Hematopoietic multipotent progenitor cell (in vitro differentiated cells): ENCODE measurements at regions not wholly inside any gene's neighbourhood (a gene's known extent, or its start where the extent isn't known, plus 50 kb on each side); places are given as distances from the start of the nearest gene placed in this dataset.

ENCODE experiments used
- DNase-seq, 3 donors: peaks; one replicate each; pipeline ENCODE4 v3.0.0-alpha.2; 2011 to 2015; ENCODE audit warnings: low read depth in 2 of 3, low spot score in 2 of 3

DNA sequence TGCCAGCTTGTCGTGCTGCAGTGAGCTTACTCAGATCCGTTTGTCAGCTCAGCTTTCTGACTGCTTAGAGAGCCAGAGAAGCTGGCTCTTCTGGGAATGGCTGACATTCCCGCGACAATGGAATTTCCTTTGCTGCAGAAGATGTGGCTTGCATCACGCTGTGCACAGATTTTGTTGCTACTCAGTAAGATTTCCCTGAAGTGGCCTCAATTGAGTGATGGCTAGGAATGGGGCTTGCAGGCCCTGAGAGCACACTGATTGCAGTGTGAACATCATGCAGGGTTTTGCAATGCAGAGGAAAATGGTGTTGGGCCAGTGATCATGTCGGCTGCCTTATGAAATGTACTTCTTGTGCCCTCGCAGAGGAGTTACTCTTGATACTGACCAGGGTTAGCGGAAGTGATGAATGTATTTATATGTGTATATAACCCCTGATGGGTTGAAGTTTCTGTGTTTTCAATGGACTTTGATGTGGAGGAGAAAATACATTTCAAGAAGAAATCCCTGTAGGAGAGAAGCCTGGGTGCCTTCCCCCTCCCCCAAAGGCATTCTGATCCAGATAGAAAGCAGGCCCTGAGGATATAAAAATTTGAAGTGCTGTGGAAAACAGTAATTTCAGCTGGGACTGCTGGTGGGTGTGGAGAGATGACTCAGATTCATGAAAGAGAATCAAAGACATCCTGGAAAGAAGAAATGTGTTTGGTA is 102.5 kb upstream of the PDZRN3 start:
- DNase-seq, result no peak

DNA sequence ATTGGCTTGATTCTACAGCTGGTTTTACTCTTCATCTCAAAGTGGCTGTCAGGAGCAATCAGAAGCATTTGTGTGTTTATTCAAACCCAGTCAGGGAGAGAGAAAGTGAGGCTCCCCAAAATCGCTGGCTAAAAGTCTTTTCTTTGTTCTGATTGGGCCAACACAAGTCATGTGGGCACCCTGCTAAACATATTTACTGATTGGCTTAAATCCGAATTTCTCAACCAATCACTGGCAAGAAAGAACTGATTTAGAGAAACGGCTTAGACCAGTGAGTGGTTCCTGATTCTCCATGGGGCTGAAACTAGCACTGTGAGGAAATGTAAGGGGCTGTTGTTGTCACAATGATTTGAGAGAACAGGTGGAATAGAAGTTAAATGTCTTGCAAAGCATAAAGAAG is 98.9 kb upstream of the PDZRN3 start:
- DNase-seq, result no peak

DNA sequence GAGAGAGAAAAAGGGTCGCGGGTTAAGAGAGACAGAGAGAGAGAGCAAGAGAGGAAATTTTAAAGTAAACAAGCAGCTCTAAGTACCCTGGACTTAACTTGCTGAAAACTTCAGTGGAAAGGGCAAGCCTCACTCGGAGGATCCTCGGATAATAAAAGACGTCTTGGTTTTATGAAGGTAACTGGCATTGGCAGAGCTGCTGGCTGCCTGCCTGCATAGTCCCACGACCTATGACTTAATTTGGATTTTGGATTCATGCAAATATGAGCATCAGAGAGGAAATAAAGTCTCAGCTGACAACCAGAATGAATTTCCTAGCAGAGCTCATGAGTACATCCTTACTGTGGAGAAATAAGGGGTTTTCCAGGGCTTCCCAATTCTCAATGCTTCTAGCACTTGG is 95.1 kb upstream of the PDZRN3 start:
- DNase-seq, result no peak

DNA sequence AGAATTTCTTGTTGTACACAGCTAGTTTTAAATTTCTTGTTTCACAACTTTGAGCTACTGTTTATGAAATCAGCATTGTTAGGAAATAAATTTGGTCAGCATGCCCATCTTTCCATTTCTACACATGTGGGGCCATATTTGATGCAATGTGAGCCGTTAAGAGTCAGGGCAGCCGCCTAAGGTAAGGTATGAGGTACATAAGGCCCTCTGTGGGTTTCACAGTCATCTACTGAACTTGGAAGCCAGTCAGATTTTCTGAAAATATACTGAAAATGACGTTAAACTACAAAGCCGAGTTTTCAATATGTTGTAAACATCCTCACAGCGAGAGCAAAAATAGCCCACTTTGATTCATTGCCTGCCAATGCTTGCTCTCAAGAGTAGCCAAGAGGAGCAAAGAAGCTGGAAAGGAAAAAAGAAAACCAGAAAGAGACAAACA is 94.7 kb upstream of the PDZRN3 start:
- no peak for DNase-seq

DNA sequence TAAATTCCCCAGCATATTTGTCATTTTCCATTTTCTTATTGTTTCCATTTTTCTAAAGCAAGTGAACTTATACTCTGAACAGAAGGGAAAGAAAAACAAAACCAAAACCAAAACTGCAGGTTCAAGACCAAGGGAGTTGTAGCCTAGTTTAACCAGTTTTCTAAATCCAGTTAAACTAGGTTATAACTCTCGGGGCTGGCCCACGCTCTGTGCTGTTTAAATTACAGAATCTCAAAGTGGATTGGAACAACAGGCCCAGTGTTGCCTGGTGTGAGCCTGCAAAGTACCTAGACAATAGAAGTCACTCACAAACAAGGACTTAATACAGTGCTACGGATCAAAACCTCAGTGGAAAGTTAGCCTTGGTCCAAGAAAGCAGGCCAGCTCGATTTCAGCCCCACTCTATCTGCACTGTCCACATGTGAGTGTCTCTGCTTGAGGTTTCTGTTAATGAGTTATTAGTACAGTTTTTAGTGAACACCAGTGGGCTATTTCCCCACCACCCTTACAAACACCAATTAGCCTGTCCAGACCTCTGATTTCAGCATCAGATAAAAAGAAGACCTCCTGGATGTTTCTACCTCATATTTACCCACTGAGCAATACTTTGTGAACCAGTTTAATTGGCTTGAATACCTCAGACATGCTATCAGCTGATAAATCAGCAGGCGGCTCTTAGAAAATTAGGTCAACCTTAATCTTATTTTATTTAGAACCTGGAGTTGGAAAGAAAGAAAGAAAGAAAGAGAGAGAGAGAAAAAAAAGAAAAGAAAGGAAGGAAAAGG is 93.8 kb upstream of the PDZRN3 start:
- no peak for DNase-seq

DNA sequence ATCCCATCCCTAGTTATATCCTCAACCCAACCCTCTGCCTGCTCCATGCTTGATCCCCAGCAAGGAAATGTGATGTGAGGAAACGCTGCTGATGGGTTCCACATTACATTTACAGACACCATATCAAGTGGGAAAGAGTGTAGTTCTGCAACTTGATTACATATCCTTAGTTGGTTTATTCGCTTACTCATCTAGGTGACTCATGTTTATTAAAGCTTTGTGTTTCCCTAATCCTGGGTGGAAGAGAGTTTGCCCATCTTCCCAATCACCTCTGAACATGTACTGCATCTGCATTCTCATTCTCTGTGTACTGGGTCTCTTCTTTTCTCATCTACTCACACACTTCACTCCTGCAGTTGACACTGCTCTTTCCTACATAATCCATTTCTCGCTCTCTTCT is 91.7 kb upstream of the PDZRN3 start:
- DNase-seq, result no peak

DNA sequence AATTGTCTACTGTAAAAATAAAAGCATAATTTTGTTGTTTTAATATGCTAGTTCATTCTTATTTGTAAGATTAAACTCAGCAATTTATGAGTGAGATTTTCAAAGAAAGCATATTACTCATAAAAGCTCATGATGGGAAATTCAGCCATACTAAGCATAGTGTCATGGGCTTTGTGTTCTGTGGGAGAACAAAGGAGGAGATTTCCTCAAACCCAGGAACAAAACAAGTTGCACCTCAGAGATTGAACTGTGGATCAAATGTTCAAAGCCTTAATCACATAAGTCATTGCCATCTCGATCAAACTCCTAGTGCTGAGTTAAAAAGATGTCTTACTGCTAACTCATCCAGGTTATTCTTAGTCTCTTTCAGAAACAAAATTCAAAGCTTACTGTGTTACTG is 85.6 kb upstream of the PDZRN3 start:
- DNase-seq, result no peak

DNA sequence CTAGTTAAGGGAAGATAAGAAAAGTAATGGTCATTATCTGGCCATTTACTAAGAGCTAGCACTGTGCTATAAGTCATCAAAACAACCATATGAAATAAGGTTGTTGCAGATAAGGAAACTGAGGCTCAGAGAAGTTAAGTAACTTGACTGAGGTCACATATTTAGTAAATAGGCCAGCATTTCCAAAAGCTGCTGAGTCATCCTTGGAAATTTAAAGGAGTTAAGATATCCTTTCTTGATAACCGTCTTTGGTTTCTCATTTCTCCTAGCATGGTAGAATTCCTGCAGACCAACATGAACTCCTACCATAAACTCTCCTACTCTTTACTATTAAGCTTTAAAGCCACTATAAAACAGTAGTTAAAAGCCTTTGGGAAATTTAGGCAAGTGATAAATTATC is 85.0 kb upstream of the PDZRN3 start:
- no peak for DNase-seq

DNA sequence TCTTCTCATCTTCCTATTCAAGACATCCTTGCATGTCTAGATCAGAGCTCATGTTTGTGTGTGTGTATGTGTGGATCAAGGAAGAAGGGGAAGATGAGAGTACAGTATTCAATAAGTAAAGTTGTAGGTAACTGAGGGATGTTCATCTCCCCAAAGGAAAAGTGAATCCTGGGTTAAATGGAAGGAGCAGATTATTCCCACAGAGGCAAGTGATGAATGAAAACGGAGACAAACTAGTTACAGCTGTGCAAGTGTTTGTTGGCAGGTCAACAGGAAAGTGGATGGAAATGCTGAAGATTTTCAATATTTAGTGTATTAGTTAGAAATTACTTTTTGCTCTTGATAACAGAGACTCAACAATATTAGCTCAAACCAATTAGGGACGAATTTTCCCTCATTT is 84.2 kb upstream of the PDZRN3 start:
- DNase-seq, result no peak

DNA sequence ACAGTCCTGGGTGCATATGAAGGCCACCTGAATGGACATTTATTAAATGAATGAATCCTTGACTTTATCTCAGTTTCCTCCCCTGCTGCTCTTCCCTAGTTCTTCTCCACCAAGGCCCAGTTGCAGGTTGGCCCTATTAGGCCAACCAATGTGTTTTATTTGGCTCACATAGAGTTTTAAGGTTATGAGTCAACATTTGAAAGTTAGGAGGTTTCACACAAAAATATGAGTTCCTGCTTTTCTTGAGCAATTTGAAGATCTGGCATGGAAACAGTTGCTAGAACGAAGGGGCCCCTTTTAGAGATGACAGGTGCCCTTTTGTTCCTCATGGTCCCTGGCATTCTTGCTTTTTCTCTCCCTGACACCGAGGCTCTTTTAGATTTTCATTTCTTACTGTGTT is 83.0 kb upstream of the PDZRN3 start:
- DNase-seq, result no peak

DNA sequence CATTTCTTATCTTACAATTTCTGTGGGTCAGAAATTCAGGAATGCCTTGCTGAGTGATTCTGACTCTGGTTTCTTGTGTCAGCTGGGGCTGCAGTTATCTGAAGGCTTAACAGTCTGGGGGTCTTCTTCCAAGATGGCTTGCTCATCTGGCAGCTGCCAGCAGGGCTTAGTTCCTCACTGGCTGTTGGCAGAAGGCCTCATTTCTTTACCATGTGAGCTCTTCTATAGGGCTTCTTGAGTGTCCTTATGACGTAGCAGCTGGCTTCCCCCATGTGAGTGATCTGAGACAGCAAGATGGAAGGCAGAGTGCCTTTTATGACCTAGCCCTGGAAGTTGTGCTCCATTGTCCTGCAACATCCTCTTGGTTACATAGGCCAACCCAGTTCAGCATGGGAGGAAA is 82.0 kb upstream of the PDZRN3 start:
- DNase-seq, result no peak

DNA sequence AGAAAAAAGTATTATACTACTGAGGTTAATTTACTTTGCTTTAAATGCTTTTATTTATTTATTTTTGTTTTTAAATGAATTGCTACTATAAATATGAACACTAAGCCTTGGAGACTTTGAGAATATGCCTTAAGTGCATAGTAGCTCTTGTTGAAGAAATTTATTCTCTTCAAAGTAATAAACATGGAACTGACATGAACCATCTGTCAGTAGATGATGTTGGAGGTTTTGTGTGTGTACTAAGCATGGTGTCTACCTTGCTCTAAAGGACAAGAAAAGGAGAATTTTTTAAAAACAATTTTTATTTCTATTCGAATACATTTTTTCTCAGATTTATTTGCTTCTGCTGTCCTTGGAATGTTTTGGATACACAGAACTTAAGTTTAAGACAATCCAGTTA is 81.1 kb upstream of the PDZRN3 start:
- DNase-seq, result no peak

DNA sequence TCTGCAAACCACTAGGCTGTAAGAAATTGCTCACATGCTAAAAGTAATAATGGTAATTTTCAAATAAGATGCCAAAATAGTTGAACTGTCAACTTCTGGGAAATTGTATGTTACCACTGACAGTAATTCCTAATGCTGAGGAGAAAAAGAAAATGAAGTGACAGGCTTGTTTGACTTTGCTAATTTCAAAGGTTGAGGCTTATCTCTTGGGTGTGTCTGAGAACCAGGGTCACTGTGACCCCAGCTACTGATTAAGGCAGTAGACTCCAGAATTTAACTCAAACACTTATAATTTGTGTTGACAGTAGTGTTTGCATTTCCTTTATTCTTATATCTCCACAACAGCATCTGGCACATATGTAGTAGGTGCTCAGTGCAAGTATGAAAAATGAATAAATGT is 74.6 kb upstream of the PDZRN3 start:
- no peak for DNase-seq

DNA sequence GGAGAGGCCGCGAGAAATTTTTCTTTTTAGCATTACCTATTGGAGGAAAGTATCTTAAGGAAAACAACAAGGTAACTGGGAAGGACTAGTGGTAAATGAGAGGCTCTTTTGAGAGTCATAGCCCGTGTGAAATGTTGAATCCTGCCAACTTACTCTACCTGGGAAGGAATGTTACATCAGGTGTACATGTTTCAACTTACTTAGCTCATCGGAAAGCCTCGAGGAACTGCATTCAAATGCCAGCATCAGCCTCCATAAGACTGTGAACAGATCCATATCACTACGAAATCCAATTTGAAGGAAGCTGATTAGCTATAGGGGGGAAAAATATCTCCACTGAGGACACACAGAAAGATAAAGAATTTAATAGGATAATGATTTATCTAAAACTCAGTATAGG is 72.3 kb upstream of the PDZRN3 start:
- DNase-seq, result no peak

DNA sequence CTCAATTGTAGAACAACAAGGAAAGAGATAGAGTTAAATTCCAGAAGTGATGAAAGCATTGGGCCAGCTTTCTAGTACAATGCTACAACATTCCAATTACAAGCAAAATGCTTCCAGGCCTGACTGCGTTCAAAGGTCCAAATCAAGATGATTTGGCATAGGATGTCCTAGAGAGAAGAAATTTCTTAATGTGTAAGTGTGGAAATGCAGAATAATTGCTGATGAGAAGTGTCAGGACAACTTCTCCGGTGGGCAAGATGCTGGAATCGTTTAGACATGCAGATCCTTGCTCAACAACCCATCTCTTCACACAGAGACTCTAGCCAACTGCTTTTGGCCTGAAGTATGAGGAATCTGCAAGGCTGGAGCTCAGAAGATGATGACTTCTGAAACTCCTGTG is 71.1 kb upstream of the PDZRN3 start:
- DNase-seq, result no peak

DNA sequence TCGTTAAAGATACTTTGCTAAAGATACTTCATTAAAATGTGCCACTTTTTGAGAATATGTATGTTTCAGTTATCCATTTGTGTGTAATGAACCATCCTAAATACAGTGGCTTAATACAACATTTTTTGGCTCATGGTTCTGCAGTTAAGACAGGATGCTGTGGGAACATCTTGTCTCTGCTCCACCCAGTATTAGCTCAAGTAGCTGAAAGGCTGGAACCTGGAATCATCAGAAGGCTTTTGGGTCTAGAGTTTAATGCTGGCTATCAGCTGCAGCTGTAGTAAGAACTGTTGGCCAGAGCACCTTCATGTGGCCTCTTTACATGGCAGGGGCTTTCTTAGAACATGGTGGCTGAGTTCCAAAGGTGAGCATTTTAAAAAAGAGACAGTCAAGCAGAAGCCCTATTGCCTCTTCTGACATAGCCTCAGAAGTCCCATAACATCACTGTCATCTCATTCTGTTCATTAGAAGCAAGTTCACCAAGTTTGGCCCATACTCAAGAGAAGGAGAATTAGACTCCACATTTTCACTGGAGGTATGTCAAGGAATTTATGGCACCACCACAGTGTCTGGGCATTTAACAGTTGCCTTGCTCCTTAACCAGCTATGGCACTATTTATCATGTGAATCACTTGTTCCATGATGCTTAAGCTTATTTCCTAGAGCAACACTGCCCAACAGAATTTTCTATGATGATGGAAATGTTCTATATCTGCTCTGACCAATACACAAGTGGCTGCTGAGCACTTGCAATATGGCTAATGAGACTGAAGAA is 70.4 kb upstream of the PDZRN3 start:
- no peak for DNase-seq

DNA sequence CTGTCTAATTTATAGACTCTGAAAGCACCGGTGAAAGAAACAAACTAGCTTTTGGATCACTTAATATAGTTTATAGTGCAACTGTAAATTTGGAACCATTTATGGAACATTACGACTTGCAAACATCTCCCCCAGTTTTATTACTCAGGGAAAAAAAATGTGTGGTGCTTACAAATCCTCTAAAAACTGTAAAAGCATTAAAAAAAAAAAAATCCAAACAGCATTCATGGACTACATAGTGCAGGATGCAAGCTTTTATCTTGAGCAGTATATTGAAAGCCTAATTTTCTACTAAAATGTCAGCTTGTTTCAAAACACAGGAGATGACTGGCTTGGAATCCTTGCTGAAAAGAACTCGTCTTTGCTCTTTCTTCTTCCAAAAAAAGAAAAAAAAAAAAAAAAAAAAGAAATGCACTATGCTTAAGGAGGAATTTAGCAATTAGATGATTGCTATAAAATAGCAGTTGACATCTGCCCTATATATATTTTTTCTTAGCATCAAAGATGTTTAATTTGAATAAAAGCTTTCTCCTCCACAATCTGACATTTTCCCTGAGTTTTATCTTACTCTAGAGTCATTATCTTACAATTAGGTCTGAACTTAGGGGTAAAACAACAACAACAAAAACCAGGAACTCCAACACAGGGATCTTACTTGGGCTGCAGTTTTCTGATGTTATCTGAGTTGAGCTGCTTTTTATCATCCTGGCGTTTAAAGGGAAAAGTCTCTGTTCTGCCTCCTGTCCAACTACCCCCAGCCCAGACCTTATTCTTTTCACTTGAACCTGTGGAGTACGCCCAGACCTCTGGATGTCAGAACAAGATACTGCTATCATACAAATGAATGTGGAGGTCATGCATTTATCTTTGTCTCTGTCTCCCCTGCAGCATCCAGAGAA is 62.6 kb upstream of the PDZRN3 start:
- no peak for DNase-seq

DNA sequence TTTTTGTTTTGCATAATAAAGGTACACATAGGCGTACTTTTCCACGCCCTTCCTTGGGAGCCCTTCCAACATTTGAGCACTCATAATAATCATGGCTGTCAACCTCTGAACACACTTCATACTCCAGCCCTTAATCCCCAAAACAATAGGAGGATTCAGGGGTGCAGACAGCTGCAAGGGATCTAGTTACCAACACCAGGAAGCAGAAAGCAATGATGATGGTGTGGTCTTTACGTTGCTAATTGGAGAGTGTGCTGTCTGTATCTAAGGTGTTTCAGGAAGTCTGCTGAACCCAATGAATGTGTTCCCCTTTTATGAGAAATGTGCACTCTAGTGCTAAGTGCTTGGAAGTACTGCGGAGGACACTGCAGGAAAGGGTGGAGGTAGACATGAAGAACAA is 60.3 kb upstream of the PDZRN3 start:
- DNase-seq, result no peak

DNA sequence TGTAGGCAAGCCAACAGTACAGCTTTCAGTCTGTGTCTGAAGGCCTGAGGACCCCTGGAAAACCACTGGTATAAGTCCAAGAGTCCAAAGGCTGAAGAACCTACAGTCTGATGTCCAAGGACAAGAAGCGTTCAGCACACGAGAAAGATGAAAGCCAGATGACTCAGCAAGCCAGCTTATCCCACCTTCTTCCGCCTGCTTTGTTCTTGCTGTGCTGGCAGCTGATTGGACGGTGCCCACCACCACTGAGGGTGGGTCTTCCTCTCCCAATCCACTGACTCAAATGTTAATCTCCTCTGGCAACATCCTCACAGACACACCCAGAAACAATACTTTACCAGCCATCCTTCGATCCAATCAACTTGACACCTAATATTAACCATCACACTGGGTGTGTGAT is 59.0 kb upstream of the PDZRN3 start:
- DNase-seq, result no peak

DNA sequence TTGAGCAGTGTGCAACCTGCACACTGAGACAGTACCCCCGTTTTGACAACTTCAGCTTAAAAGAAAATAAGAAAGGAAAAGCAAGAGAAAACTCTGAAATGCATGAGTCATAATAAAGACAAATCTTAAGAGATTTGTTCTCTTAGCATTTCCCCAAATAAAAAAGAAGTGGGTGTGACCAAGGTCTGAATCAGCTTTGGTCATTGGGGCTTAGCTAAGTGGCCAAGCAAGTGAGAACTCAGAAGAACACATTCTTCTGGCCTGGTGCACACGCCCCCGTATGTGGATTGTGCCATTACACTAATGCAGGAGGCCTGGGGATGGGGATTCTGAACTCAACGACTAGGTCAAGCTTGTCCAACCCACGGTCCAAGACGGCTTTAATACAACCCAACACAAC is 56.9 kb upstream of the PDZRN3 start:
- DNase-seq, result no peak

DNA sequence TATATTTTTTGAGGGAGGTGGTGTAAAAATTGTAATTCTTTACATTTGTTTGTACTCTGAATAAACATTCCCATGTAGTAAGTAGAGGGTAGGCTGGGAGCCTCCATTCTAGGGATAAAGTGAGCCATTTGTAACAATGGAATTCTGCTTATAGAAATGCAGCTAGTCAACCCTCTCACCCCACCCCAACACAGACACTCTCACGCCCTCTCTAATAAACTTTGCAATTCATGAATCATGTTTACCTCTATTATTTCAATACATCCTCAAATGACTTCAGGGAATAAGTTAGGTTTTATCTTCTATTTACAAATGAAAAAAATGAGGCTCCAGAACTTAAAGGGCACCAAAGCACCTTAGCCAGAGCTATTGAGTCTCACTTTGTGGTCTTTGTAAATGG is 56.5 kb upstream of the PDZRN3 start:
- no peak for DNase-seq
